Activated CD4-positive, alpha-beta T cell treated with anti-CD3 and anti-CD28 coated beads, Interleukin-2, Interleukin-4, amounts not matched to agents 100 ng/mL and 50 ng/mL, durations not matched to agents 16 hours and 8 hours (primary cell): ENCODE measurements at regions not wholly inside any gene's neighbourhood (a gene's known extent, or its start where the extent isn't known, plus 50 kb on each side); places are given as distances from the start of the nearest gene placed in this dataset.

Experiments used
- DNase-seq: peaks from one replicate; pipeline ENCODE4 v3.0.0-alpha.2; 2020; ENCODE audit warnings: low spot score

- DNase-seq: no peak
These were observed 386.4 kb upstream of the TNRC6C start for GRCh38 chr17:77572065-77572601.

- DNase-seq: no peak
These were observed 385.7 kb upstream of the TNRC6C start for GRCh38 chr17:77572851-77573250.

GRCh38 chr17:77577491-77577890, 381.0 kb upstream of the TNRC6C start:
- no peak for DNase-seq

GRCh38 chr17:77579131-77579530, 379.4 kb upstream of the TNRC6C start:
- DNase-seq: no peak

- no peak for DNase-seq
These were observed 378.8 kb upstream of the TNRC6C start for GRCh38 chr17:77579682-77580081.

- no peak for DNase-seq
These were observed 377.8 kb upstream of the TNRC6C start for GRCh38 chr17:77580531-77581270.

GRCh38 chr17:77581480-77581879, 377.0 kb upstream of the TNRC6C start:
- DNase-seq: no peak

- no peak for DNase-seq
These were observed 373.2 kb upstream of the TNRC6C start for GRCh38 chr17:77585142-77585860.

- no peak for DNase-seq
These were observed 367.4 kb upstream of the TNRC6C start for GRCh38 chr17:77590951-77591735.

GRCh38 chr17:77592106-77592865, 366.2 kb upstream of the TNRC6C start:
- no peak for DNase-seq

GRCh38 chr17:77593081-77593480, 365.4 kb upstream of the TNRC6C start:
- DNase-seq: no peak

- peak; percentile 33 for DNase-seq
These were observed 363.9 kb upstream of the TNRC6C start for GRCh38 chr17:77594416-77595209.

- no peak for DNase-seq
These were observed 361.7 kb upstream of the TNRC6C start for GRCh38 chr17:77596491-77597417.

GRCh38 chr17:77597418-77598240, 360.9 kb upstream of the TNRC6C start:
- no peak for DNase-seq

- no peak for DNase-seq
These were observed 360.3 kb upstream of the TNRC6C start for GRCh38 chr17:77598241-77598620.

- DNase-seq: no peak
These were observed 358.8 kb upstream of the TNRC6C start for GRCh38 chr17:77599699-77600098.

- DNase-seq: no peak
These were observed 358.2 kb upstream of the TNRC6C start for GRCh38 chr17:77600346-77600745.

- DNase-seq: no peak
These were observed 357.2 kb upstream of the TNRC6C start for GRCh38 chr17:77601054-77601979.
